AG08396 (cell line): ENCODE measurements at regions not wholly inside any gene's neighbourhood (a gene's known extent, or its start where the extent isn't known, plus 50 kb on each side); places are given as distances from the start of the nearest gene placed in this dataset.

Experiments
- DNase-seq: peaks from one replicate; pipeline ENCODE4 v3.0.0; 2012; ENCODE audit warnings: low spot score, mixed read lengths

DNA sequence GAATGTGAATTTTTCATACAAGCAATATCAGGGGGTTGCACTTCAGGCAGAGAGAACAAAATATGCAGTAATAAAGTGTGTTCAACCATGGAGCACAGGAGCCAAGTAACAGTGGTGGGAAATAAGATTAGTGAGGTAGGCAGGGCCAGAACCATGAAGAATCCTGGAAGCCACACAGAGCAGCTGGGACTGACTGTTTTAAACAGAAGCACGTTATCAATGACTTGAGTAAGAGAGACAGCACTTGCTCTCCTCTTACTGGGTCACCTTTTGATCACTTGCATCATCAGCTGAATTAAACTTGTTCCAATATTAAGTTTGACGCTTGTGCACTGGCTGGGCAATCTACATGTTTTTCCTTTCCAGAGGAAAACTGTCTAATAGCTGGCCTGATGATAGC lies 238.5 kb downstream of the TBX18 start:
- DNase-seq = no peak

DNA sequence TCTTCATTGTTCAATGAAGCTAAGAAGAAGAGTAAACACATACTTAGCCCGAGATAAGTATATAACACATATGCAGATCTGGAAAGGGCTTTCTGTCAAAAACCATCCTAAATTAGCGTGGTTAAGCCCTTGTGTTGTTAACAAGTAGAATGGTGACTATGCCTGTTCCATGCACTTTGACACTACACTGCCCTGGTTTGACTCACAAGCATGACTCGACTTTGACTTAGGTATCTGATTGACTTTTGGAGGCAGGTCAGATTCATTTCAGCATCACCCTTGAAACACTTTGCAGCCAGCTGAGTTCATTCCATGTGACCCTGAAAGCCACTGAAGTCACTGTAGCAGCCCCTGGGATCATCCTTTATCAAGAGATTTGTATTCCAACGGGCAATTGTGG lies 239.8 kb downstream of the TBX18 start:
- DNase-seq = no peak

DNA sequence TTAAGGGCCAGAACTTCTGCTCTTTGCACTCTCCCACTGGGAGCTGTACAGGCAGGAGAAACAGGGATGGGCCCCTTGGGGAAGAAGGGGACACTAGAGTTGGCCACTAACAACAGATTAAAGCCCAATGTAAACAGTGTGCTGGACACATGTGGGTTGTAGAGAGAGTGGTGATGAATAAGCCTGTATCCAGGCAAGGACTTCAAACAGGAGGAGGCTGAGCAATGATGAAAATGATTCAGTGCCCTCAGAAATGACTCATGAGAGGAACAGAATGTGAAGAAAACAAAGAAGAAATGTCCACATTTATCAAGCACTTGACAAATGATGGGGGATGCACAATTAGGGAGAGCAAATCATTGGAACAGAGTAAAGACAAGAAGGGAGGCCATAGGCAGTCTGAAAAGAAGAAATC lies 242.3 kb downstream of the TBX18 start:
- DNase-seq = peak; percentile 41

DNA sequence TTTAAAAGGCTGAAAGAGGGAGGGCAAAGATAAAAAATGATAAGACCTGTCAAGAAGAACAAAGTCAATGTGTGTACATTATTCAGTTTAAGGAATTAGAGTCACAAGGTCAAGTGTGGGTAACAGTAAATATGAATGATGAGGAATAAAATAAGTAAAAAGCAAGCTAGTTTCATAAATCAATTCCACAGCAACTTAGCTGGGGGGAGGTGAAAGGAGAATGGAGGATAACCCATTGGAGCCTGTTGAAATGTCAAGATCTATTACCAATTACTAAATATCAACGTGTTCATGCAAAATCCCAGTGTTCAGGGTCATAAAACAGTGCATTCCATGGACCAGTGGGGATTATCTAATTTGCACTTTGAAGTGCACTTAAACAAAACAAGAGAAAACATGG lies 242.9 kb downstream of the TBX18 start:
- no peak for DNase-seq

DNA sequence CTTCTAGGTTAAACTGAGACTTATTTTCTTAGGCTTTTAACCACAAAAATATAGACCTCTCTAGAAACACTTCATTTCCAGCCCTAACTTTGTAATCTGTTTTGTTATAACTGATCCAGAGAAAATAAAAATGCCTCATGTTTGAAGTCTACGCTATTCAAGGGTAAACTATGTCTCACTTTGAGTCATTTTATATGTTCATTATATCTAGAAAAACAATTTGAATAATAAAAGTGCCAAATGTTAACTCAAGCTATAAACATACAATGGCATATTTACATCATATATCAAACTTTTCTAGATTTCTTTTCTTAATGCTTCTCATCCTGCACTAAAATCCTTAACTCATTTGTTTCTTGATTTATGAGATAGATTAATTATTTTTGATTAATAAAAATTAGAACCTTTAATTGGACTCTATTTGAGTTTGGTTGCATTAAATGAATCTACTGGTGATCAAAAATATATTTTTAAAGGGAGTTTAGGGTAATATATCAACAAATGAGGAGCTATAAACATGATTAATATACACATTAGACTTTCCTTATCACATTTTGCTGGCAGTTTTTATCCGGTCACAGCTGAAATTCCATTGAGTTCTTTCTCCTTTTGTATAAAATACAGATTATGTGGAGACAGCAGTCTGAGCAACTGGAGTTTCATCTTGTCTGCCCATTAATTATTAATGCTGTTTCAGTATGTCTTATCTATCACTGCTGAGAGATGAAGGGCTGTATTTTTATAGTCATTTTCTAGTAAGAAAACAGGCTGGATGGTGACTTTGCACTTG lies 246.5 kb downstream of the TBX18 start:
- no peak for DNase-seq

DNA sequence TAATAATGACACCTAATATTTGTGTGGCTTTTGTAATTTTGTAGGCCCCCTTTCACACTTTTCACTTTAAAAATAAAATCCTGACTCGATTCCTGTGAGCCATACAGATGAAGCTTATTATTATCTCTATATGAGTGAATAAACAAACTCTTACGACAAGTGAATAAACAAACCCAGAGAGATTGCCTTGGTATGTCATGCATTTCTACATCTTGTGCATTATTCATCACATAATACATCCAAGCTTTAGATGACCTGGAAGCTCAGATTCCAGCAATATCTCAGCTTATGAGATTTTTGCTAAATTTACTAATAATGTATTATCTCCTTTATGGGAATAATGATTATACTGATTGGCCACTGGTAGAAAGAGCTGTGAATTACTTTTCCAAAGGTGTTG lies 248.2 kb downstream of the TBX18 start:
- DNase-seq = no peak

DNA sequence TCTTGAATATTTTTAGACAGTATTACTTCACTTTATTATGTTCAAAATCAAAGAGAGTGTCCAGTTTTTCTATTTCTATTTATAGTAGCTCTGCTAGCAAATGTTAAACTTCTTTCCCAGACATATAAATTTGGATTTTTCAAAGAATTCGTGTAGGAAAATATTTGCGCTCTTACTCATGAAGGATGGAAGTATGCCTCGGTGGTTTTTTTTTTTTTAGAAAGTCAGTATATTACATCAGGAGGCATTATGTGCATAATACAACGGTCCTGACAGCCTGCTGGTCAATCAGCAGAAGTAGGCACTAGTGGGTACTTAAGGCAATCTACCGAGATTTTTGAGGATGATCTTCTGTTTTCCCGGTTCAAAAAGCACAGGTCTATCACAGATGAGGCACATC lies 249.3 kb downstream of the TBX18 start:
- no peak for DNase-seq

DNA sequence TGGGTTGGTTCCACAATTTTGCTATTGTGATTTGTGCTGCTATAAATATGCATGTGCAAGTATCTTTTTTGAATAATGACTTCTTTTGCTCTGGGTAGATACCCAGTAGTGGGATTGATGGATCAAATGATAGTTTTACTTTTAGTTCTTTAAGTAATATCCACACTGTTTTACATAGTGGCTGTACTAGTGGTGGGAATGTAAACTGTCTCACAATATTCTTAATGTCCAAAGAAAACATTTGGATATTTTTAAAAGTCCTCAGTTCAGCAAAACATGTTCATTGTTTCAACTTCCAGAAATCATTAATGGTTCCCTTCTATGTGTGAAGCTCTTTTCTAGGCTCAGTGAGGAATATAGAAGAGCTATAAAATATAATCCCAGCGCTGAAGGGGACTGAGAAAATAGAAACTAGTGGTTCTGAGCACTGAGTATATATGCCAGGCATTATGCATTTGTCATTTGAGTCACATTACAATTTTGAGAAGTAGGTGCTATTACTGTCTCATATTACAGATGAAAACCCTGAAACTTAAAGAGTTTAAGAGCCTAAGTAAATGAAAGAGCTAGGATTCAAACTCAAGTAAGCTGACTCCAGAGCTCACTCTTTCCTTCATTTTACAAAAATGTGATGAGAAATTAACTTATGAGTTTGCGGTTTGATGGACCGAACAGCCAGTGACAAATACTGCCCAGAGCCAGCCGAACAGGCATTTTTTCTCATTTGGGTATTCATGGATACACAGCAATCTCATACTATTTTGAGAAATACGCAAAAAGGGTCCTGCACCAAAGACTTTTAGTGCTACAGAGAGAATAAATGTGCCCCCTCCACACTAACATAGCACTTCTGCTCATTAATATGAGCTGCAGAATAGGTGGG lies 250.1 kb downstream of the TBX18 start:
- DNase-seq = no peak

DNA sequence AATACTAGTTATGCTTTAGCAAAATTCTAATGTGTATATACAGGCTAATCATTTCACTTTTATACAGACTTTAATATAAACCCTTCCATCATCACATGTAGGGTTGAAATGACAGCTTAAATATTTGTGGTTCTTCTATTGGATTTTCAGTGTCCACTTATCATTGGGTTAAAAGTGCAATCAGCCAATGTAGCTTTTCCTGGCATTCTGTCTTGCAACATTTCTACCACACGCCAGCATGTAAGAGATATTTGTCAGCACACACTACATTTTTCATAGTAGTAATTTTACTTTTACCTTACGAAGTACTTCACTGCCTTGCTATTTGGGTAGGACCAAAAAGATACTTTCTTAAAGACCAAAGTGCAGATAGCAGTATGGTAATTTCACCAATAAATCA lies 252.0 kb downstream of the TBX18 start:
- no peak for DNase-seq

DNA sequence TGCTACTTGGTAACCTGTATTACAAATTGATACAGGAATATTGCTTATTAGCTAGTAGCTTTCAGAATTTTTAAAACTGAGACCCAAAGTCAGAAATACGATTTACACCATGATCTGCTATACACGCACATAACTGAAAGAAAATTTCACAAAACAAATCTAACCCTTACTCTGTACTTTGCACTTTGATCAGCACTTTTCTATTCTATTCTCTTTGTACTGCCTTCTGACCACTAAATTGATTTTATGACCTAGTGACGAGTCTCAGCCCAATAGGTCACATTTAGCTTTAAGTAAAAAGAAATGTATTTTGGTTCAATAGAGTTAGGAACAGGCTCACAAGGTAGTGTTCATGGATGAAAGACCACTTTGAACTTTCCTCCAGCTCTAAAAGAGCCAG lies 252.5 kb downstream of the TBX18 start:
- no peak for DNase-seq

DNA sequence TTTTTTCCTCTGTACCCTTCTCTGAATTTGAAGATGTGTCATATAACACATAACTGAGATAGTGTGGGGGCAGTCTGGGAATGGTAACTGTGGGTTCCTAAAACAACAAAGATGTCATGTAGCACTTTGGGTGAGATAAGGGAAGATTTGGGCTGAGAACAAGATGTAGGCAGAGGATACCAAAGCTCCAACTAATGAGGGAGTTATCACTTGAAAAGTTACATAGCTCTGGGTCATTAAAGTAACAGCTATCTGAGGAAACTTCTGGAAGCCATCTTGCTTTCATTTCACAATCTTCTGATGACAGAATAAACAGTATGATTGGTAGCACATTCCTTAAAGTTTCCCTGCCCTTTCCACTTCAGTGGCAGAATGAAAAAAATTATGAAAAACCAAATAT lies 255.4 kb downstream of the TBX18 start:
- DNase-seq = no peak

DNA sequence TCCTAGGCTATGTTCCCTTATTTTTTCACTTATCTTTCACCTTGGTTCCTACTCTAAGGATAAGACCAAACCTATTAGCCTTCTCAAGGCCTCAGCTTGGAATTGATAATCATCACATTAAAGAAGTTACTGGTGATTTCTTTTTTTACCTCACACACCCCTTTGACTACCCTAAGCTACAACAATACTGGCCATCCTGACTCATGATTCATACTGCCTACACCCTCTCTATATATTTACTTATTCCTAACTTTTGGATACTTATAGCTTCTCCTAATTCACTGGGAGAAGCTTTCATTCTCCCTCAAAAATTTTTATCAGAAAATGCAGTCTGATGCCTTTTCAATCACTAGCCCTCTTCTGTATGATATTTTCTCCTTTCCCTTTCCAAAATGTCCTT lies 256.1 kb downstream of the TBX18 start:
- no peak for DNase-seq

DNA sequence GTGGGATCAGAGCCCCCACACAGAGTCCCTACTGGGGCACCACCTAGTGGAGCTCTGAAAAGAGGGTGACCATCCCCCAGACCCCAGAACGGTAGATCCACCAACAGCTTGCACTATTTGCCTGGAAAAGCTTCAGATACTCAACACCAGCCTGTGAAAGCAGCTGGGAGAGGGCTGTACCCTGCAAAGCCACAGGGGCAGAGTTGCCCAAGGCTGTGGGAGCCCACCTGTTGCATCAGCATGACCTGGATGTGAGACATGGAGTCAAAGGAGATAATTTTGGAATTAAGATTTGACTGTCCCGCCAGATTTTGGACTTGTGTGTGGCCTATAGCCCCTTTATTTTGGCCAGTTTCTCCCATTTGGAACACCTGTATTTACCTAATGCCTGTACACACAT lies 260.4 kb downstream of the TBX18 start:
- no peak for DNase-seq

DNA sequence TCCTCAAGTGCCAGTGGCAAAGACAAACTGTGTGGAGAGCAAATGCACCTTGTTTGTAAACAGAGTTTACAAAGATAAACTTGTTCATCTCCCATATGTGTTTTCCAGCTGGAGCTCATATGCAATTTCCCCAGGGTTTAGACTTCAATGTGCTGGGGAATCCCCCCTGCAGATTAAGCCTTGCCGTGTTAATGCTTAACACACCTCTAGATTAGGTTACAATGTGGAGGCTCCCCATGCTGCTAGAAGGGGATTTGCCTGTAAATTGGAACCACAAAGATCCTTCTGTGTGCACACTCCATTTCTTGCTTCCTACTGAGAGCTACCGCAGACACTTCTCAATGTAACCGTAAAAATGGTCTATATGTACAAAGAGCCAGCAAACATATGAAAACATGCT lies 263.1 kb downstream of the TBX18 start:
- DNase-seq = no peak

DNA sequence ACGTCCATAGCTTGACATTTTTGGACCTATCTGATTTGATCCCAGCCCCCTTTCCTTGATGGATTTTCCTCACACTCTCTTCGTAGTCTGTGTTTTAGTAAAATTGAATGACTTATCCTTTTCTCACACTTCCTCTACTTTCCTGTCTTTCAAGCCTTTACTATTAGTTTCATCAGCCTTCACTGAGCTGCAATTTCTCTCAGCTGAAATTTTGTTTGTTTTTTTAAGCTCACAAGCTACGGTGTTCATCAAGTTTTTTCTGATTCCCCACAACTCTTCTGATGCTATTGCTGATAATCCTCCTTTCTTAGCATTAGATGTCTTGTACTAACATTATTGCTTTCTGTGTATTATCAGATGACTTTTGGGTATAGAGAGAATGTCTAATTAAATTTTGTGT lies 263.7 kb downstream of the TBX18 start:
- no peak for DNase-seq

DNA sequence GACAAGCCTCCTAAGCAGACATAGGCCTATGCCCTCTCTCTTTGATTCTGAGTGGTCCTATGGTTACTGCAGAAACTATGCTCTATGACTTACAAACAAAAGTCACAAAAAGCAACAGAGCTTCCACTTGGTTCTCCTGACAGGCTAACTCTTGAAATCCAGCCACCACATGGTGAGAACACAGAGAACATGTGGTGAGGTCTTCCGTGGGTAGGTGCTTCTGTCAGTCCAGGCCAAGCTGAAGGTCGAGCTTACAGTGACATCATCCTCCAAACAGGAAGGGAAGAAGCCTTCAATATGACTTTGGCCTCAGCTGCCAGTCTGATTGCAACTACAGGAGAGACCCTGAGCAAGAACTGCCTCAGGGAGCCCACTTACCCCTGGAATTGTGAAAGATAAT lies 265.5 kb downstream of the TBX18 start:
- no peak for DNase-seq

DNA sequence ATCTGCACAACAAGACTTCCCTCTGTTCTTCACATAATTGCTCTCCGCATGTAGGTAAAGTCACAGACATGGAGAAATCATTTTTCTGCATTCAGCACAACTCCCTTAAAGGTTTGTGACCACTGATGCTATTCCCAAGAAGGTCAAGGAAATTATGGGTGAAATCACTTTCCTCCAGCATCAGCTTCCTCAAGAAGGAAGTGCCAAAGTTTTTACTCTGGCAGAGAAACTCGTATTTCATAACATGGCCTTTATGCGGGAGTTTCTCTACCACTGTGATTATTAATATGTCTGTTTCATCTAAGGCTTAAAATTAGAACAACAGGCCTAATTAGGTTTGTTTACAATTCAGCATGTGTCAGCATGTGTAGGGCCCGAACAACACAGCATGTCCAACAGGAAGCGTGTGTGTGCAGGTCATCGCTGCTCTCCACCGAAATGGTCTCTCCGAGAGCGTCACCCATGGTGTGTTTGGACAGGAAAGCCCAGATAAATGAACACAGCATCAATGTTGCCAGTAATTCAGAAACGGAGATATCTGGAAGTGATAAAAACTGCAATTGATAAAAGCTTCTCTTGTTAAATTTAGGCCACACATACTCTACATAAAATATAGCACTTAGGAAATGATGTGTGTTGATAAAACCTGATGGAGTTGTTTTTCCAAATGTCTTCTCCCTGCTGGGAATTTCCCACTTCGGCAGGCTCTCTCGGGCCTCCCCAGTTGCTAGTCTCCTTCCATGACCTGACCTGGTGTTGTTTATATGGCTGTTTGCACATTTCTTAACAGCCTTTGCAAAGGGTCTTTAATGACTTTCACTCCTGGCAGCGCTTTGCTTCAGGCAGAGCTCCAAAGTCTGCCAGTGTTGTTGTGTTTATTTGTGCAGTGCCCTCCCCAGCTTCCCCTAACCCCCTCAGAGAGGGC lies 265.1 kb upstream of the CEP162 start:
- DNase-seq = no peak

DNA sequence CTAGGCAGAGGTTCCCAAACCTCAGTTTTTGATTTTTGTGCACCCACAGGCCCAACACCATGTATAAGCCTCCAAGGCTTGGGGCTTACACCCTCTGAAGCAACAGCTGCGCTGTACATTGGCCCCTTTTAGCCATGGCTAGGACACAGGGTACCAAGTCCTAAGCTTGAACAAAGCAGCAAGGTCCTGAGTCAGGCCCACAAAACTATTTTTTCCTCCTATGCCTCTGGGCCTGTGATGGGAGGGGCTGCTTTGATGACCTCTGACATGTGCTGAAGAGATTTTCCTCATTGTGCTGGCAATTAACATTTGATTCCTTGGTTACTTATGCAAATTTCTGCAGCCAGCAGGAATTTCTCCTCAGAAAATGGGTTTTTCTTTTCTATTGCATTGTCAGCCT lies 262.2 kb upstream of the CEP162 start:
- no peak for DNase-seq

DNA sequence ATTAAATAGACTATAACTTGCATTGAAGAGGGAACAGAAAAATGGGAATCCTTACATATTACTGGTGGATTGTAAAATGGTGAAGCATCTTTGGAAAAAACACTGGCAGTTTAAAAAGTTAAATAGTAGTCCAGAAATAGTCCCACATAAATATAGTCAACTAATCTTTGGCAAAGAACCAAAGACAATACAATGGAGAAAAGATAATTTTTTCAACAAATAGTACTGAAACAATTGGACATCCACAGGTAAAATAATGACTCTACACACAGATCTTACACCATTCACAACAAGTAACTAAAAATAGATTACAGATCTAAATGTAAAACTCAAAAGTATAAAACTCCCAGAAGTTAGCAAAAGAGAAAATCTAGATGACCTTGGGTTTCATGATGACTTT lies 259.1 kb upstream of the CEP162 start:
- no peak for DNase-seq

DNA sequence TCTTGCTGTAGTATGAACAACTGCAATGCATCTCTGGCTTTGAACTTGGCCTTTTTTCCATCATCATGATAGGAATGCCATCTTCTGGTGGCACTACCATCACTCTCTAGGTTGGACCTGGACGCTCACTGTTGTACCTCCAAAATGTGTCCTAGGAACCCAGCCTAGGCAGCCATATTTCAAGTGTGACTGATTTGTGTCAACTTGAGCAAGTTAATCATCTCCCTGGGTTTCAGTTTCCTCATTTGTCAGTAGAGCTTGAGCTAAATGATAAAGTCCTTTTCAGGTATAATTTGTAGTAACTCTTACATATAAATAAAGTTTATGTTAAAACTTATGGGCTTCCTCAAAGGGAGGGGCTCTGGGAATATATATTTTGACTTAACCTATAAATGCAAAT lies 241.7 kb upstream of the CEP162 start:
- DNase-seq = no peak

DNA sequence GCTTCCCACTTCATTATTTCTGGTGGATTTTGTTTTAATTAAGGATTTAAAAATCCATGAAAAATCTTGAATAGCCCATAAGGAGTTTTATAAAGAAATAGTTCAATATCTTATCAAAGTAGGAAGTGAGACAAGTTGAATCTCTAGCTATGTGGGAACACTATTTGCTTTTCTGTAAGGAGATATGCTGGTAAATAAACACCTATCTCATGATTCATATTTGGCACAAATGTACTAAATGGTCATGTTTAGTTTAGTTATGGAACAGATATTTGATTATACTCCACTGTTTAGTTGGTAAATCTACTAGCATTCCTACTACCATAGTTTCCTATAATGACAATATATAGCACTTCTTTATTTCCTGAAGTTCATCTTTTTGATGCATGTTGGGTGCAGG lies 239.9 kb upstream of the CEP162 start:
- no peak for DNase-seq

DNA sequence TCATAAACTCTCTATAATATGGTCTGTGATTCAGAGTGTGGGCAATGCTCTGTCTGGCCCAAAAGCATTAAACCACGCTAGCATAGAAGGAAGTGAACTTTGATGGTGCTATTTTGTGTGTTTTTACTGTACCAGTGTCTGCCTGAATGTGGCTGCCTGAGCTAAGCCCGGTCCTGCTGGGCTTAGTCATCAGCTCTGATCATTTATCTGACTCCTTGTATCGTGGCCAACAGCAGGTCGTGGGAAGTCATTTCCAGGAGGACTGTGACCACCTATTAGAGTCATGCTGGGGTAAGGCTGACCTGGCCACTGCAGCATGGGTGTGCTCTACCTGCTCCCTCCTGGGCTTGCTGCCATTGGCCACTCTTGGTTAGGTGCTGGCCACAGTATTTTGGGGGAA lies 239.1 kb upstream of the CEP162 start:
- DNase-seq = peak; percentile 7
